HEK293 (cell line): ENCODE measurements at regions not wholly inside any gene's neighbourhood (a gene's known extent, or its start where the extent isn't known, plus 50 kb on each side); places are given as distances from the start of the nearest gene placed in this dataset.

Experiments used
- ZNF311 ChIP-seq: fragments of 450-650 bp; formaldehyde crosslinking; IDR thresholded peaks from 2 replicates; pipeline ENCODE4 v1.5.1; 2017; ENCODE audit warnings: missing biosample characterization, missing genetic modification characterization, borderline replicate concordance
- ZSCAN5A ChIP-seq: fragments of 450-650 bp; formaldehyde crosslinking; IDR thresholded peaks from 2 replicates; pipeline ENCODE4 v1.5.1; 2016; ENCODE audit warnings: missing biosample characterization, missing genetic modification characterization
- TF ChIP-seq, protein P1 (sequence below): fragments of 450-650 bp; formaldehyde crosslinking; IDR thresholded peaks from 2 replicates; pipeline ENCODE4 v1.5.1; 2016; ENCODE audit warnings: missing biosample characterization, missing genetic modification characterization, borderline replicate concordance

DNA sequence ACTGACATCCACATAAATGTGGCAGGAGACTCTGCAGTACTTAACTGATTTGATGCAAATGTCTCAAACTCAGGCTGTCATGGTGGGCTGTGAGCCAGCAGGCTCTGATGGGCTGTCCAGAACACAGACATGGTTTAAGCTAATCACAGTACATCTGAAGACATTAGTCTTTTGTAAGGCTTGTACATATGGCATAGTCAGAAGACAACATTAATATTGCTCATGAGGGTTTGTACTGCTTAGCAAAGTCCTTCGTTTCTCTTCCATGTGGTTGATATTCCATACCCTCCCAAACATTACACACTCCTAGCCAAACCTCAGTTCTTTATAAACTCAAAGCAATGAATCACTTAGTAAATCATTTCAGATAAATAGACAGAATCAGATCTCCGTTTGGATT lies 330.6 kb downstream of the RND3 start:
- TF ChIP-seq, protein P1, sequence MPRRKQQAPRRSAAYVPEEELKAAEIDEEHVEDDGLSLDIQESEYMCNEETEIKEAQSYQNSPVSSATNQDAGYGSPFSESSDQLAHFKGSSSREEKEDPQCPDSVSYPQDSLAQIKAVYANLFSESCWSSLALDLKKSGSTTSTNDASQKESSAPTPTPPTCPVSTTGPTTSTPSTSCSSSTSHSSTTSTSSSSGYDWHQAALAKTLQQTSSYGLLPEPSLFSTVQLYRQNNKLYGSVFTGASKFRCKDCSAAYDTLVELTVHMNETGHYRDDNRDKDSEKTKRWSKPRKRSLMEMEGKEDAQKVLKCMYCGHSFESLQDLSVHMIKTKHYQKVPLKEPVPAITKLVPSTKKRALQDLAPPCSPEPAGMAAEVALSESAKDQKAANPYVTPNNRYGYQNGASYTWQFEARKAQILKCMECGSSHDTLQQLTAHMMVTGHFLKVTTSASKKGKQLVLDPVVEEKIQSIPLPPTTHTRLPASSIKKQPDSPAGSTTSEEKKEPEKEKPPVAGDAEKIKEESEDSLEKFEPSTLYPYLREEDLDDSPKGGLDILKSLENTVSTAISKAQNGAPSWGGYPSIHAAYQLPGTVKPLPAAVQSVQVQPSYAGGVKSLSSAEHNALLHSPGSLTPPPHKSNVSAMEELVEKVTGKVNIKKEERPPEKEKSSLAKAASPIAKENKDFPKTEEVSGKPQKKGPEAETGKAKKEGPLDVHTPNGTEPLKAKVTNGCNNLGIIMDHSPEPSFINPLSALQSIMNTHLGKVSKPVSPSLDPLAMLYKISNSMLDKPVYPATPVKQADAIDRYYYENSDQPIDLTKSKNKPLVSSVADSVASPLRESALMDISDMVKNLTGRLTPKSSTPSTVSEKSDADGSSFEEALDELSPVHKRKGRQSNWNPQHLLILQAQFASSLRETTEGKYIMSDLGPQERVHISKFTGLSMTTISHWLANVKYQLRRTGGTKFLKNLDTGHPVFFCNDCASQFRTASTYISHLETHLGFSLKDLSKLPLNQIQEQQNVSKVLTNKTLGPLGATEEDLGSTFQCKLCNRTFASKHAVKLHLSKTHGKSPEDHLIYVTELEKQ (tag by site-specific recombination): no peak
- TF ChIP-seq ZSCAN5A (tag by site-specific recombination) (no peak), ZNF311 (tag by site-specific recombination) (no peak)
